ENCODE measurements at regions not wholly inside any gene's neighbourhood (a gene's known extent, or its start where the extent isn't known, plus 50 kb on each side); places are given as distances from the start of the nearest gene placed in this dataset.

DNA sequence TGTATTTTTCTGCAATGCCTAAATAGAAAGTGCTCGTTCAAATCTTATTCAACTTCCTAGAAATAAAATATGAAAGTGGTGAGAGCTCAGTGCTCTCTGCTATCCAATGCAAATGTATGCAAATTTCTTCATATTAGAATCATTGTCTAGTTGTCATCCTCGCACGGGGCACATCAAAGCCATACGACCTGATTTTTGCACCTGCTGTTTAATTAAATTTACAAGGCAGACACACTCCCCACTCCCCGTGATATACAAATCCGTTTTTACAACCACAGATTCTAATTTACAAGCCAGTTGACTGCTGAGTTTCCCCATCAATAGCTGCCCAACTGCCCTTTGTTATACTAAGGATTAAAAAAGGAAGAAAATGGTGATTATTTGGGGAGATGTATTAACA is 284.6 kb downstream of the RNF144A start:
- TF ChIP-seq, protein P1, sequence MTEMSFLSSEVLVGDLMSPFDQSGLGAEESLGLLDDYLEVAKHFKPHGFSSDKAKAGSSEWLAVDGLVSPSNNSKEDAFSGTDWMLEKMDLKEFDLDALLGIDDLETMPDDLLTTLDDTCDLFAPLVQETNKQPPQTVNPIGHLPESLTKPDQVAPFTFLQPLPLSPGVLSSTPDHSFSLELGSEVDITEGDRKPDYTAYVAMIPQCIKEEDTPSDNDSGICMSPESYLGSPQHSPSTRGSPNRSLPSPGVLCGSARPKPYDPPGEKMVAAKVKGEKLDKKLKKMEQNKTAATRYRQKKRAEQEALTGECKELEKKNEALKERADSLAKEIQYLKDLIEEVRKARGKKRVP (CRISPR knock-in tag; IDR thresholded peaks at IDR 0.05), result no peak
- no peak for TF ChIP-seq MLX (CRISPR knock-in tag; conservative IDR thresholded peaks at IDR 0.05)
- TF ChIP-seq ZBTB40 (IDR thresholded peaks at IDR 0.05), result no peak
- no peak for TF ChIP-seq ZBTB40 (CRISPR knock-in tag; IDR thresholded peaks at IDR 0.05)
- no peak for TF ChIP-seq FOXA3 (CRISPR knock-in tag; conservative IDR thresholded peaks at IDR 0.05 in 1 of 2, IDR thresholded peaks at IDR 0.05 in 1 of 2)
- TF ChIP-seq E2F4 (CRISPR knock-in tag; IDR thresholded peaks at IDR 0.05; ENCODE audit: low read depth), result no peak
- TF ChIP-seq NFE2 (IDR thresholded peaks at IDR 0.05; ENCODE audit: low read depth), result no peak
- TF ChIP-seq EZH2 (IDR thresholded peaks at IDR 0.05; ENCODE audit: borderline replicate concordance, low read depth, low read length), result no peak
- no peak for TF ChIP-seq POLR2AphosphoS2 (IDR thresholded peaks at IDR 0.05; ENCODE audit: low read length)
- TF ChIP-seq, protein P2, sequence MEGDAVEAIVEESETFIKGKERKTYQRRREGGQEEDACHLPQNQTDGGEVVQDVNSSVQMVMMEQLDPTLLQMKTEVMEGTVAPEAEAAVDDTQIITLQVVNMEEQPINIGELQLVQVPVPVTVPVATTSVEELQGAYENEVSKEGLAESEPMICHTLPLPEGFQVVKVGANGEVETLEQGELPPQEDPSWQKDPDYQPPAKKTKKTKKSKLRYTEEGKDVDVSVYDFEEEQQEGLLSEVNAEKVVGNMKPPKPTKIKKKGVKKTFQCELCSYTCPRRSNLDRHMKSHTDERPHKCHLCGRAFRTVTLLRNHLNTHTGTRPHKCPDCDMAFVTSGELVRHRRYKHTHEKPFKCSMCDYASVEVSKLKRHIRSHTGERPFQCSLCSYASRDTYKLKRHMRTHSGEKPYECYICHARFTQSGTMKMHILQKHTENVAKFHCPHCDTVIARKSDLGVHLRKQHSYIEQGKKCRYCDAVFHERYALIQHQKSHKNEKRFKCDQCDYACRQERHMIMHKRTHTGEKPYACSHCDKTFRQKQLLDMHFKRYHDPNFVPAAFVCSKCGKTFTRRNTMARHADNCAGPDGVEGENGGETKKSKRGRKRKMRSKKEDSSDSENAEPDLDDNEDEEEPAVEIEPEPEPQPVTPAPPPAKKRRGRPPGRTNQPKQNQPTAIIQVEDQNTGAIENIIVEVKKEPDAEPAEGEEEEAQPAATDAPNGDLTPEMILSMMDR (IDR thresholded peaks at IDR 0.05 in 2 of 3, conservative IDR thresholded peaks at IDR 0.05 in 1 of 3; ENCODE audit: insufficient read depth in 2 of 3, low read depth in 1 of 3, low read length in 3 of 3), result no peak
- no peak for TF ChIP-seq TAF1 (IDR thresholded peaks at IDR 0.05; ENCODE audit: control insufficient read depth, extremely low read depth, insufficient read depth, low read length, severe bottlenecking)
- TF ChIP-seq, protein P3, sequence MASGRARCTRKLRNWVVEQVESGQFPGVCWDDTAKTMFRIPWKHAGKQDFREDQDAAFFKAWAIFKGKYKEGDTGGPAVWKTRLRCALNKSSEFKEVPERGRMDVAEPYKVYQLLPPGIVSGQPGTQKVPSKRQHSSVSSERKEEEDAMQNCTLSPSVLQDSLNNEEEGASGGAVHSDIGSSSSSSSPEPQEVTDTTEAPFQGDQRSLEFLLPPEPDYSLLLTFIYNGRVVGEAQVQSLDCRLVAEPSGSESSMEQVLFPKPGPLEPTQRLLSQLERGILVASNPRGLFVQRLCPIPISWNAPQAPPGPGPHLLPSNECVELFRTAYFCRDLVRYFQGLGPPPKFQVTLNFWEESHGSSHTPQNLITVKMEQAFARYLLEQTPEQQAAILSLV (tag; IDR thresholded peaks at IDR 0.05), result no peak
- TF ChIP-seq GTF2A2 (tag; IDR thresholded peaks at IDR 0.05), result no peak
- TF ChIP-seq MAX (CRISPR knock-in tag; IDR thresholded peaks at IDR 0.05), result no peak
- TF ChIP-seq SLC30A9 (CRISPR knock-in tag; IDR thresholded peaks at IDR 0.05), result no peak

Data from K562 (cell line).